ENCODE measurements at regions not wholly inside any gene's neighbourhood (a gene's known extent, or its start where the extent isn't known, plus 50 kb on each side); places are given as distances from the start of the nearest gene placed in this dataset.

DNA sequence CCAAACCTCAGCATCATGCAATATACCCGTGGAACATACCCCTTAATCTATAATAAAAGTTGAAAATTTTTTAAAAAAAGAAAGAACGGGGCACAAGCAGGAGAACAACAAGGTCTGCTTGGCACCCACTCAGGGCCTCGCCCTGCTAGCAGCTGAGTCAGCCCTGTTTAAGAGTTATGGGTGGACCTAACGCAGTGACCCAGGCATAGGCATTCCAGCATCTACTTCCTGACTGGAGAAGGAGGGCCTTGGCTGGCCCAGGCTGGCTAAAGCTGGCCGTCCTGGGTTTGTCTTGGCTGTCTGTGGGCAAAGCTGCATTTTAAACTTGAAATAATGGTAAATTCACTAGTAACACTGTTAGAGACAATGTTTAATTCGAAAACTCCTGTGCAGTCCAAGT lies 236.7 kb upstream of the PGRMC2 start:
- no peak for DNase-seq

DNA sequence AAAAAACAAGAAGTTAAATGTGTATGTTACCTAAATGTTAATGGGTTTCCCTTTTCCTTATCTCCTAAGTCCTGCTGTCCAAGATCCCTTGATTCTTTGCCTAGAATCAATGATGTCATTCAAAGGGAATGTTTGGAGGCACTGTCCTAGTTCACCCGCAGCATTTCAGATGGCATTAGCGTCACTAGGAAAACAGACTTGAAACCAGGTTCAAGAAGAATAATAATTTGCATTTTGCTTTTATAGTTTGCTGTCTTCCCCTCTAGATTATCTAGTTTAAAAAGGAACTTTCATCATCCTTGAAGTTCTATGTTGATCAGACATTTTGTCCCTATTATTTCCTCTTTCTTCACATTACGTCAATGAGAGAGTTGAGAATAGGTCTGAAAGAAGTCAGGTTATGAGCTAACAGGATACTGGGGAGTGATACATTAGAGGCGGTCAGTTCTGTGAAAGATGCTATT lies 234.1 kb upstream of the PGRMC2 start:
- no peak for DNase-seq

DNA sequence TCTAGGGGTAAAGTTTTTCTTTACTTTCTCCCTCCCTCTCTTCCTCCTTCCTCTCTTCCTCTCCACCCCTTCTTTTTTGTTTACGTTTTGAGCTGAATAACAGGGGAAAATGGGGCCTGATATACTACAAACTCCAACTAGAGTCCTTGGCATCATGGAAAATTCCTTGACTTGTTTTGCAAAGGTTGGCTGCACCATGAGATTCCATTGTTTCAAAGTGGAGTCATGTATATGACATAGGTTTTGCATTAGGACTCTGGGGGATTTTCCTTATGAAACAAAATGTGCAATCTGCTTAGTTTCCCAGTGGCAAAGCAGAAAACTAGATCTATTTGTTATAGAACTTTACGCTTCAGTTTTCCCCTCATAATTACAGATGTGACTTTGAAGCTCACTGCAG lies 233.5 kb upstream of the PGRMC2 start:
- DNase-seq = no peak

DNA sequence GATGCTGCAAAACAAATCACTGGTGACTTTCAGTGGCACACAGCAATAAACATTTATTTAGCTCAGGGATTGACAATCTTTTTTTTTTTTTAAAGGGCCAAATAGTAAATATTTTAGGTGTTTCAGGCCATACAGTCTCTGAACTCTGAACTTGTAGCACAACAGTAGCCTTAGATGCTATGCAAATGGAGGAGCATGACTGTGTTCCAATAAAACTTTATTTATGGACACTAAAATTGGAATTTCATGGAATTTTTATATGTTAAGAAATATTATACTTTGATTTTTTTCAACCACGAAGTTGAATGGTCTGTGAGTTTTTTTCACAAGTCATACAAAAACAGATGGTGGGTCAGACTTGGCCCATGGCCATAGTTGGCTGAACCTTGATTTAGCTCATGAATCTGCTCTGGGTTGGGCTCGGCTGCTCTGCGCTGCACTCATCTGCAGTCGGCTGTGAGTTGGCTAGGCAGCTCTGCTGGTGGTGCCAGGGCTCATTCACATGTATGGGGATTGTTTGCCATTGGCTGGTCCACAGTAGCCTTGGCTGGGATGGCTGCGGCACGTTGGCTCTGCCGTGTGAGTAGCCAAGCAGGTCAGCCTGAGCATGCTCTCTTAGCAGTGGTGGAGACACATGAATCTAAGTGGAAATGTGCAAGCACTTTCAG lies 231.7 kb upstream of the PGRMC2 start:
- DNase-seq = no peak

DNA sequence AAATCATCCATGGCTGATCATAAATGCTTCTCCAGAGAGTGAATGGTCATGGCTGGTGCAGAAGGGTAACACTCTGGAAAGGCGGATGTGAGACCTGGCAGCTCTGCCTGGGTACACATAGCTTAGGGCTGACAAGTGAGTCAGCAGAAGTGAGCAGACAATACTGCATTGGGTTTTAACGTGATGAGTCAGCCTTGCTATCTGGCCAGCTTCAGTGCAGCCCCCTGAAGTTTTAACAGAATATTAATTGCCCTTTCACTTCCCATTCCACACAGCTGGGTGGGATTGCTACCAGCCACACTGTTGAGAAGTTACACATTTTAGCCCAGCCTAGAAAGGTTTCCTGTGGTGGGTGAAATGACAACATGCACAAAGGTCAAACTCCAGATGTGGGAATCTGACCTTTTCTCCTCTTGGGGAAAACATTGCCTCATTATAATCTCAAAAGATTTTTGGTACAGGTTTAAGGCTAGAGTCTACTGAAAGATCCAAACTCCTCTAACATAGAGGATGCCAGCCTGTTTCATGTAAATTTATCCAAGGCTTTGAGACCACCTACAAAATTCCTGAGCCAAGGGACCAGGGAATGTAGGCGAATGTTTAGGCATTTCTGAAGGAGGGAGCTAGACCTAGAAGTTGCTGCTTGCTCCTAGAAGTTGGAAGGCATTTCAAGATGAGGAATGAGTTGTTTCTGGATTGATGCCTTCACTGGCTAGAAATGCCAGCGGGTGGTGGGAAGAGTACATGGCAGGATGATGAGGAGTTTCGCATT lies 230.3 kb upstream of the PGRMC2 start:
- DNase-seq = peak; percentile 45

DNA sequence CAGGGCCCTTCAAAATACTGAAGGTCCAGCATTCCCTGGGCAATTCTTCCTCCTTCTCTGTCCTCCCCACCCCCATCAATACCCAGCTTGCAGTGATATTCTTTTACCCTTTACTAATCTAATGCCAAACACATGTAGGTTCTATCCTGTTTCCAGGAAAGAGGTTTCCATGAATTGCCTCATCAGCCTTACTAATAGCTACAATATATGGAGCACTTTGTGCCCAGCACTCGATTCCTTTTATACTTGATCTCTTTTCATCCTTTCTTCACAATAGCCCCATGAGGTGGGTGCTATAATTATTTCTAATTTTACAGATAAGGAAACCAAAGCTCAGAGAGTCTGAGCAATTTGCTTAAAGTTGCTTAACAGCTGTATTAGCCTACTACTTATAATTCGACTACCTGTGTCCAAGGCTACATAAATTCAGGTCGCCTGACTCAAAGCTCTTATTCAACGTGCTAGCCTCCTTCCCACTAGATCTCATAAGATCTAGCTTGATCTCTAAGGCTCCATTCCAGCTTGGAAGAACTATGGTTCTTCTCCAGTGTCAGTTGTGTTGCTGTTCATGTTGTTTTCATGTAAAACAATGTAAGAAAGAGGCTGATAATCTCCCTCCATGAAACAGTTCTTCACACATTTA lies 229.6 kb upstream of the PGRMC2 start:
- no peak for DNase-seq

DNA sequence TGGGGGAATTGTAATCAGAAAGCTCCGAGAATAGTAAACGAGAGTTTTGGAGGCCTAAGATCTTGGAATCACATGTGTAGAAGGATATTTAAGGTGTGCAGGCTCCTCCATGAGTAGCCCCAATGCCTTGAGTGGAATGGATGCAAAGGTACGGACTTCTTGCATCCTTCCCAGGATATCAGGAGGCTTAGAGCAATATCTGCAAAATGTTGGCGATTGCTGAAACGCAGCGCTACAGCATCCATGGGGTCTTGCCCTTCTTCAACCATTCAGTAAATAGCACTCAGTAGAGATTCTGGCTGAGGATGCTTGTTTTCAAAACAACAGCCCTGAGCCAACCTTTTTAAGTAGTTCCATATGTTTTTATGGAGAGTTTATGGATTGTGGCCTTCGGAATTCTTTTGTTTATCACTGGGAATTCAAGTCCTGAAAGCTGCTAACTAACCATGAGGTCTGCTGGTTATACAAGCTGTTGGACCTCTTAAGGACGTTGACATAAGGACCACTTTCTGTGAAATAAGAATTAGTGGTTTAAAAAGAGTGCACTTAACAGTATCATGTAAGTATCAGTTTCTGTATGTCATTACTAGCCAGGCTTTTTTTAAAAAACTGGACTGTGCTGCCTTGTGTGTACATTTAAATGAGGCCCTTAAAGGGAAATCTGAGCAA lies 228.8 kb upstream of the PGRMC2 start:
- DNase-seq = no peak

DNA sequence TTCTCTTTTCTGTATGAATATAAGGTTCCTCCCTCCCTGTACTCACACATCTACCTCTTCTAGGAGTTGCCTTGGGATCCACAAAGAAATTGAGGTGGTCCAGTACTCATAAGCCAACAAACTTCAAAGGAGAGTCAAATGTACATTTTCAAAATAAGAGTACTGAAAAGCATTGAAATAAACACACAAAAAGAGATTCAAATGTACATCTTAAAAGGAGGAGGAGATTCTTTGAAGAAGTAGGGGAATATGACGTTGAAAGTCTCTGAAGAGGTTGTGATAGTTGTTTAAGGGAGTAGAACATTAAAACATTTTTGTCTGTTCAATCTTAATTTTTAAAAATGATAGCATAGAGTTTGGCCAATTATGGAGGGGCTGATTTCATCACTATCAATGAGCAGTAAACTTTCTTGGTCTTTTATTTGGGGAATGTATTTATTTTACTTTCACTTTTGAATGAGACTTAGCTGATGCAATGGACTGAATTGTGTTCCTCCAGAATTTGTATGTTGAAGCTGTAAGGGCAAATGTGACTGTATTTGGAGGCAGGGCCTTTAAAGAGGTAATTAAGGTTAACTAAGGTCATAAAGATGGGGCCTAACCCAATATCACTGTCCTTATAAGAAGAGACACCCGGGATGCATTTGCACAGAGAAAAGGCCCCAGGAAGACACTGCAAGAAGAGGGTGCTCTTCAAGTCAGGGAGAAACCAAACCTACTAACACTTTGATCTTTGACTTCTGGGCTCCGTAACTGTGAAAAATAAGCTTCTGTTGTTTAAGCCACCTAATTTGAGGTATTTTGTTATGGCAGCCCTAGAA lies 226.3 kb upstream of the PGRMC2 start:
- DNase-seq = no peak

DNA sequence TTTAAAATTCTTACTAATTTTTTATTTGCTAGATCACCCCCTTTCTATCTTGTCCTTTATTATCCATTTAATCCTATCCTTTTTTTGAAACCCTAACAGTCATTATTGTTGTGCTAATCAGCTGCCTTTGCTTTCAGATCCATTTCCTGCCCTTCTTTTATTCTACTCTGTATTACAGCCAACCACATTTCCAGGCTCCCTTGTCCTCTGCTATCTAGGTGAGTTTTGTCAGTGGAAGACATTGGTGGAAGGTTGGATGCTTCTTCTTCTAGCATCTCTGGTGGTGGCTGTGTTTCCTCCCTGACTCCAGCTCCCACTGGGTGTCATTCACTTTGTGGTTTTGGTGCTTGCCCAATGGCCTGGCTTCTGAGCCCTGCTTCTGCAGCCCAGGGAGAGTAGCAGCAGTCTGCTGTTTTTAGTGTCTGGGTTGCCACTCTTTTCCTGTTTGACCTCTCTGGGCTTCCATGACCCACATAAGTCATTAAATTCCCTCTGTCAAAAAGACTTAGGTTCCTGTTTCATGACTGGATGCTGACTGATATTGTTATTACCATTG lies 225.2 kb upstream of the PGRMC2 start:
- peak; percentile 9 for DNase-seq

DNA sequence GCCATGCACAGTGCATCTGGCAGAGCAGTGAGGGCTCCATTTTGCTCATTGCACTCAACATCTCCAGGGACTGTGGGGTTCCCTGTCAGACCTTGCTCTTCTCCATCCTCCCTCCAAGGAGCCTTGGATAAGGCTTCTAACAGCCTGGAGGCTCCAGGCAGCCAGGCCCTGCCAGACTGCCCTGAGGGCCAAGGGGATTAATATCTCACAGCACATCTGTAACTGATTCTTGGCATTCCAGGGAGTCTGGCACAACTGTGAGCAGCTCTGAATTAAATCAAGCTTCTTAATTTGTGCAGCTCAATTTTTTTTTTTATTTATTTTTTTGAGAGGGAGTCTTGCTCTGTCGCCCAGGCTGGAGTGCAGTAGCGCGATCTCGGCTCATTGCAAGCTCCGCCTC lies 224.5 kb upstream of the PGRMC2 start:
- DNase-seq = no peak

DNA sequence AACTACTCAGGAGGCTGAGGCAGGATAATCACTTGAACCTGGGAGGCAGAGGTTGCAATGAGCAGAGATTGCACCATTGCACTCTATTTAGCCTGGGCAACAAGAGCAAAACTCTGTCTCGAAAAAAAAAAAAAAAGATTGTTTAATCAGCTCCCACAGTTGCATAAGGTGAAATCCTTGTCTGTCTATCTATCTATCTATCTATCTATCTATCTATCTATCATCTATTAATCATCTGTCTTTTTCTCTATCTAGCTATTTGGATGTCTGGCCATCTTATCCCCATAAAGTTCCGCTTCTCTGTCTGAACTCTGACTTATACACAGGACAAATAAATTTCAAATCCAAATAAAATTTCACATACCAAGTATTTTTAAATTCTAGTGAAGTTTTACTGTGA lies 223.2 kb upstream of the PGRMC2 start:
- DNase-seq = no peak

DNA sequence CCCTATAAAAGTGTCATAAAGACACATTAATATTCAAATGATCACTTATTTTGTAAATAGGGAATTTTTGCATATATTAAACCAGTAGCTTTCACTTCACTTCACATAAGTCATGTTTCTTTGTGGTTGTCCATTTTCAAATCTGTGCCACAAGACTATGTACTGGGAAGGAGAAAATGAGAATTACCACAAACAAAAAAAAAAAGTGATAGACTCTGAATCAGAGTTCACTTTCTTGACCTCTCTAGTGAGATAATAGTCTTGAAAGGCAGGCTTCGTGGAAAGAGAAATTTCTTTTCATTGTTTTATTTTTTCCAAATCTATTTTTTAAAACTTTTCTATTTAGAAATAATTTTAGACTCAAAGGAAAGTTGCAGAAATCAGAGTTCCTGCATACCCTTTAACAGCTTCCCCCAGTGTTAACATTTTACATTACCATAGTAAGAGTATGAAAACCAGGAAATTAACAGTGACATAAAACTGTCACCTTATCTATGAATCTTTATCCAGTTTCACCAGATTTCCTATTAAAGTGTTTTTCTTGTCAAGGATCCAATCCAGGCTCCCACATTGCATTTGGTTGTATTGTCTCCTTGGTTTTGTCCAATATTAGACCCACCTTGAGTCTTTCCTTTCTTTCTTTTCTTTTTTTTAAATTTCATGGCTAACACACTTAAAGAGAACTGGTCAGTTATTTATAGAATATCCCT lies 215.4 kb upstream of the PGRMC2 start:
- DNase-seq = no peak

DNA sequence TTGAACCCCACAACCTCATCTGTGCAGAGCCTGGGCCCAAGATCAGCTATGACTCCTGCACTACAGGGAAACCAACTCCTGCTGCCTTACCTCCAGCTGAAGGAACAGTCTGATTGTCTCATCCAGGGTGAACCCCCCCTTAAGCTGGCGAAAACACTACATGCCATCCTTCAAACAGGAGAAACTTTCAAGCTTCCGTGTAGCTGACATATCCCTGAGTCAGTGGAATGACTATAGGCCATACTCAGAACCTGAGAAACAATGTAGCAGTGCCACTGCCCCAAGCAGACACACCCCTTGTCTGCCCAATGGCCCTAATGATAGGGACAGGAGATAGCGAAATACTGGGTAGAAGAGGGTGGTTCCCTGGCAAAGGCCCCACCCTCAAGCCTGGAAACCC lies 213.6 kb upstream of the PGRMC2 start:
- no peak for DNase-seq

DNA sequence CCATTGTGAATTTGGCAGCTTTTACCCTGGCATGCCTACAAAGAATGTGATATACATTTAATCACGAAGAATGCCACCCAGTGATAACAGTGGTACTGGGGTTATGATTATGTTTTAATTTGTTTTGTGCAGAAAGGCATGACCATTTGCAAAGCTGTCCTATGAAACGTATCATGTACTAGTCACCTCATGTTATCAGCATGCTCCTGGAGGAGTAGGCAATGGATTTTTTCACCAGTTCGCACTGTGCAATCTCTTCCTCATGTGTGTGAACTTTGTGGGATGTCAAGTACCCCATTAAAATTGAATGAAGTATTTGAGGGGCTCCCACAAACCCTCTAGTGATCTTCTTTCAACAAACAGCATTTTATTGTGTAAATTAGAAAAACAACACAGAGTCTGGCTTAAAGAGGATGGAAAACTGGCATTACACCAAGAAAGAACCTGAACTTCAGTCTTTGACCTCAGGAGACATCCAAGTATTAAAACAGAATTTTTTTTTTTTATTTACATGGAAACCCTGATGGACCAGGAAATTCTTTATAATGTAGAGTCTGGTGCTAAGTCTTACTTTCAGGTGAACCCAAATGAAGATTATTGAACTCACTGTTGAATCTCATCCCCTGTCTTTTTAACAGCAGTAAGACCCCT lies 200.6 kb upstream of the PGRMC2 start:
- no peak for DNase-seq

DNA sequence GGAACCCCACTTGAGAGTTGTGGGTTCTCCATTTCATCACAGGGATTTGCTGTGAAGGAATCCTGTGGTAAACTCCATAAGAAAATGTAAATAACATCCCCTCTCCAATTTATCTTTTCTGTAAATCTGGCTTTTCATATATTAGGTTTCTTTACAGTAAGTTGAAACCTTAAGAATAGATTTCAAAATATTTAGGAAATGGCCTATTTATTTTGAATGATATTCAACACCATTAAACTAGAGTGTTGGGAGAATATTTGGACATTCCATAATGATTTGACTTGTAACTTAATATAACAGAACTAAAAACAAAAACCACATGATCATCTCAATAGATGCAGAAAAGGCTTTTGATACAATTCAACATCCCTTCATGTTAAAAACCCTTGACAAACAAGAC lies 197.3 kb upstream of the PGRMC2 start:
- no peak for DNase-seq

DNA sequence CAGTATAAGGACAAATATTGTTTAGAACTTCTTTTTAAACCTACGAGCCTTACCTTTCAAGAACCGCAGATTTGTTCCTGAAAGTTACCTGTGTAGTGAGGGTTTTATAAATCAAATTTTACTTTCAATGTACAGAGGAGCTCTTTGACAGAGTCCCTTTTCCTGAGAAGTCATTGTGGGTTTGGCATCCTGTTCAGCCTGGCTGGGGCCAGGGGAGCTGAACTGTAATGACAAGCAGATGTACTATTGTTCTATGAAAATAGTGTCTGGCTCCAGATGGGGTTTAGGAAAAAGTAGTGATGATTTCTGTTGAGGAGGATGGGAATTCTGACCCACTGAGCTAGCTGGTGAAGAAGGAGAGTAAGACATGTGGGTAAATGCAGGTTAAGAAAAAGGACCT lies 196.2 kb upstream of the PGRMC2 start:
- no peak for DNase-seq

DNA sequence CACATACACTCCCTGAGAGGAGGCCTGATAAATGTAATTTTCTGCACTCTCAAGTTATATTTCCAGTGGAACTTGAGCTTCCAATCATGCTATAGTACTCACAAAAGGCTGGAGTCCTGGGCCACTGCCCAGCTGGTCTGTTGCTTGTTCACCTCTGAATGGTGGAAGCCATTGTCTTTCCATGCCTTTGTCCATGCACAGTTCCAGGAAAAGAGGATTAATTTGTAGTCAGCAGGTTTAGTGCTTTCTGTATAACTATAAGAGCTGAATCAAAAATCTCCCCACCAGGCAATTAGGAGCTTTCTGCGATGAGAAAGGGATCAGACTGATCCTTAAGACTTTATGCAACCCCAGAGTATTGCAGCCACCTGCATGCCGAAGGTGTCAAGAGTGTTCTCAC lies 195.4 kb upstream of the PGRMC2 start:
- no peak for DNase-seq

DNA sequence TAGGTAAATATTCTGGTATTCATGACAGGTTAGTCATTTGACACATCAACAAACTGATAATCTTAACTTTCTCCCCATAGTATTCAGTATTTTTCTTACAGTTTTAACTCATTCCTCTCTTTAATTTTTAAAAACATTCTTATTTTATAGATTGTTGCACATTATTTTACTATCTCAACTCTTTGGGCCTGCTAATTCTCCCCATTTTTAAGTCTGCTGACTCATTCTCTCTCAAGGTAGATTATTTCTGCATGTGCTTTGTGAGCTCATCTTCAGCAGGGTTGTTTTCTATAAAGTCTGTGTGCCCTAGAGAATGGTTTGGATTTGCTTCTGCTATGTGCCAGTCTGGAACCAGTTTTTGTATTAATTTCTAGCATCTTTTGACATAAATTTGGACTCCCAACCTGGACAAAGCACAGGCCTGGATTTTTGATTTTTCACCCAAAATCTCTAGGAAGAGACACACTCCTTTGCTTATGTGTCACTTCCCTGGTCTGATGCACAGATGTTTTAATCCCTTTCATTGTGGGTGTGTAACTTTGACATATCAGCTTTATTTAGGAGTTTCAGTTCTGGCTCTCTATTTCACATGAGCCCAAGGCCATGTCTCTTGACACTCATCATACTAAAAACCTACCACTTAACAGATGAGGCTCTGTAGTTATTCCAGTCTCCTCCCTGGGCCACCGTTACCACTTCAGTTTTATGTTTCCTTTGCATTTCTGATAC lies 194.3 kb upstream of the PGRMC2 start:
- DNase-seq = no peak

DNA sequence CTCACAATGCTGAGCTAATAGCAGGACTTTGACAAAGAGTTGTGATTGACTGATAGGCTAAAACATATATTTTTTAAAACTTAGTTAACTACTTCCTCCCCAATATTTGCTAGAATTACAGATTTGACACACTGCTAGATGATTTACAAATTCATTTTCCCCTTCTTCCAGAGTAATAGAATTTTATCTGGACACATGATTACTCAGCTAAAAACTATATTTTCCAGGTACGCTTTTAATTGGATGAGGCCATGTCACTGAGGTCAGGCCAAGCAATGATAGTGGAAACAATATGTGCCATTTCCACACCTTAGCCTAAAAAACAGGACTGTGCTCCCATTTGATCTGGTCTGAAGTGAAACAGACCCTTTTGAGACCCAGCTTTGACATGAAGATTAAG lies 193.3 kb upstream of the PGRMC2 start:
- DNase-seq = no peak

DNA sequence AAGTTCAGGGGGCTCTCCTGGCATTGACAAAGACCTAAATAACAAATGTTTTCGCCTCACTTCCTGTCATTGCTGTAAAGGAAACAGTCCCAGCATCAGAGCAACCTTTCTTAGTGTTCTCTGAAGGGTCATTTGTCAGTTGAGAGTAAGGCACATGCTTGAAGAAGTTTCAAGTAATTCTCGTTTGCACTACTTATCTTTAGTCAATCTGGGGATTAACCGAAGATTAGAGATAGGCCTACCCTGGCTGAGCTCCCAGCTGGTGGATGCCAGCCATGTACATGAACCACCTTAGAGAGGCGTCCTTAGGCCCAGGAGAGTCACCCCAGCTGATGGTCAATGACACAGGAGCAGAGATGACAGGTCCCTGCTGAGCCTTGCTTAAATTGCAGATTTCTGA lies 189.9 kb upstream of the PGRMC2 start:
- DNase-seq = no peak

DNA sequence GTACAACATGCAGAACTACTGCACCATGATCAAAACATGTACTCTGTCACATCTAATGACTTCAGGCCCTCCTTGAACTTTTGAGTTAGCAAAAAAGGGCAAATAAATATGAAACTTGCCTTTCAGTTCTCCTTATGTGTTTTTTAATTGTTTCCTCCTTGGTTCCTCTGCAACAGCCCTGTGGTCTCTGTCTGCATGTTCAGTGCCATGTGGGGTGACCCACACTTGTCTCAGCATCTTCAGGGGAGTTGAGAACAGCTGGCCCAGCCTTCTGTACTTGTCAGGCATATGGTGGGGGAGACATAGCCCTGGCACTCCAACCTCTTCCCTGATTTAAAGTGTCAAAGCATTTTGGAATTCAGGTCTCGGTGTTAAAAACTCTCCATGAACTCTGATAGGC lies 188.0 kb upstream of the PGRMC2 start:
- no peak for DNase-seq
